ENCODE measurements at regions not wholly inside any gene's neighbourhood (a gene's known extent, or its start where the extent isn't known, plus 50 kb on each side); places are given as distances from the start of the nearest gene placed in this dataset.
A peak's percentile ranks its signal among the peaks of the same experiment; 100 is the strongest.

DNA sequence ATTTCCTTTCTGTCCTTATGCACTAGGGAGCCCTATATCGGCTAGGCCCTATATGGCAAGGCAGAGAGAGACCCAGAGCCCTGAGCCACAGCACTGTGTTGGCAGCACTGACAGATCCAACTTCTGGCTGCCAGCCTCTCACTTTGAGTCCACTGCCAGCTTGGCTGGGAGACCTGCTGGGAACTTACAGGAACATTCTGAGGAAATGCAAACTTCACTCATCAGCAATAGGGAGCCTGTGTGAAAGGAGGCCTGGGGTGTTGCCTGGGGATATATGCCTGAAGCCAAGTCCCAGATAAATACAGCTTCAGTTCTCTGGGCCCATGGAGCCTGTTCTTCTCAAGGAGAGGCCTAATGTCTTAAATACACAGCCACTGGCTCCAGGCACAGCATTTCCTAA is 78.0 kb downstream of the ADRB2 start:
- Histone ChIP-seq H3K9me3 (no peaks in the 10 kb centered on the region), H3K4me3 (no peak overlapping the region), H3K27me3 (no peaks in the 10 kb centered on the region), H3K4me1 (peaks cover 5 to 25% of the 10 kb centered on the region in 2 donors), H3K36me3 (no peaks in the 10 kb centered on the region), H3K27ac (peak overlapping the region; percentile 66 to 81)
- intact Hi-C loops (cut with DNase I): loop anchor here (5.0 kb wide), 2 partner anchors 63 to 77 kb away; partner anchors contain the start of gene ADRB2
- TF ChIP-seq, protein P1, sequence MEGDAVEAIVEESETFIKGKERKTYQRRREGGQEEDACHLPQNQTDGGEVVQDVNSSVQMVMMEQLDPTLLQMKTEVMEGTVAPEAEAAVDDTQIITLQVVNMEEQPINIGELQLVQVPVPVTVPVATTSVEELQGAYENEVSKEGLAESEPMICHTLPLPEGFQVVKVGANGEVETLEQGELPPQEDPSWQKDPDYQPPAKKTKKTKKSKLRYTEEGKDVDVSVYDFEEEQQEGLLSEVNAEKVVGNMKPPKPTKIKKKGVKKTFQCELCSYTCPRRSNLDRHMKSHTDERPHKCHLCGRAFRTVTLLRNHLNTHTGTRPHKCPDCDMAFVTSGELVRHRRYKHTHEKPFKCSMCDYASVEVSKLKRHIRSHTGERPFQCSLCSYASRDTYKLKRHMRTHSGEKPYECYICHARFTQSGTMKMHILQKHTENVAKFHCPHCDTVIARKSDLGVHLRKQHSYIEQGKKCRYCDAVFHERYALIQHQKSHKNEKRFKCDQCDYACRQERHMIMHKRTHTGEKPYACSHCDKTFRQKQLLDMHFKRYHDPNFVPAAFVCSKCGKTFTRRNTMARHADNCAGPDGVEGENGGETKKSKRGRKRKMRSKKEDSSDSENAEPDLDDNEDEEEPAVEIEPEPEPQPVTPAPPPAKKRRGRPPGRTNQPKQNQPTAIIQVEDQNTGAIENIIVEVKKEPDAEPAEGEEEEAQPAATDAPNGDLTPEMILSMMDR (IDR thresholded peaks at IDR 0.05): no peak
- peak; percentile 42 to 84 for DNase-seq (ENCODE audit: low spot score in 2 of 2)

GRCh38 chr5:148905541-148905940 is 79.1 kb downstream of the ADRB2 start:
- intact Hi-C loops (cut with DNase I): no loop called here
- no peaks in the 10 kb centered on the region for H3K36me3 ChIP-seq
- DNase-seq (ENCODE audit: low spot score in 2 of 2): no peak
- no peaks in the 10 kb centered on the region for H3K9me3 ChIP-seq
- H3K27me3 ChIP-seq: no peaks in the 10 kb centered on the region
- no peak overlapping the region for H3K4me3 ChIP-seq
- peaks cover 5 to 28% of the 10 kb centered on the region in 2 donors for H3K4me1 ChIP-seq
- TF ChIP-seq, protein P1 (IDR thresholded peaks at IDR 0.05): no peak
- H3K27ac ChIP-seq: peak overlapping the region in 1 of 2 donors; percentile 81

- DNase-seq (ENCODE audit: low spot score in 2 of 2): no peak
- TF ChIP-seq, protein P1 (IDR thresholded peaks at IDR 0.05): no peak
- H3K4me1 ChIP-seq: peaks cover 5 to 28% of the 10 kb centered on the region in 2 donors
- H3K36me3 ChIP-seq: no peaks in the 10 kb centered on the region
- intact Hi-C loops (cut with DNase I): no loop called here
- H3K4me3 ChIP-seq: no peak overlapping the region
- H3K27me3 ChIP-seq: no peaks in the 10 kb centered on the region
- no peaks in the 10 kb centered on the region for H3K9me3 ChIP-seq
- H3K27ac ChIP-seq: no peak overlapping the region
These were observed 80.6 kb downstream of the ADRB2 start for GRCh38 chr5:148906968-148907367.

GRCh38 chr5:148909040-148909439 is 82.6 kb downstream of the ADRB2 start:
- Histone ChIP-seq H3K36me3 (no peaks in the 10 kb centered on the region), H3K9me3 (no peaks in the 10 kb centered on the region), H3K27ac (no peak overlapping the region), H3K4me3 (no peak overlapping the region), H3K4me1 (peaks cover 0 to 24% of the 10 kb centered on the region in 2 donors), H3K27me3 (no peaks in the 10 kb centered on the region)
- TF ChIP-seq, protein P1 (IDR thresholded peaks at IDR 0.05): no peak
- no peak for DNase-seq (ENCODE audit: low spot score in 2 of 2)
- intact Hi-C loops (cut with DNase I): no loop called here

- Histone ChIP-seq H3K4me1 (peaks cover 0 to 19% of the 10 kb centered on the region in 2 donors), H3K9me3 (no peaks in the 10 kb centered on the region), H3K27me3 (no peaks in the 10 kb centered on the region), H3K36me3 (no peaks in the 10 kb centered on the region), H3K27ac (no peak overlapping the region), H3K4me3 (no peak overlapping the region)
- TF ChIP-seq, protein P1 (IDR thresholded peaks at IDR 0.05): no peak
- intact Hi-C loops (cut with DNase I): no loop called here
- no peak for DNase-seq (ENCODE audit: low spot score in 2 of 2)
These were observed 83.4 kb downstream of the ADRB2 start for GRCh38 chr5:148909766-148910165.

- H3K36me3 ChIP-seq: no peaks in the 10 kb centered on the region
- no peak for DNase-seq (ENCODE audit: low spot score in 2 of 2)
- intact Hi-C loops (cut with DNase I): no loop called here
- H3K9me3 ChIP-seq: no peaks in the 10 kb centered on the region
- no peak overlapping the region for H3K27ac ChIP-seq
- TF ChIP-seq, protein P1 (IDR thresholded peaks at IDR 0.05): no peak
- no peak overlapping the region for H3K4me3 ChIP-seq
- no peaks in the 10 kb centered on the region for H3K27me3 ChIP-seq
- peaks cover 0 to 16% of the 10 kb centered on the region in 2 donors for H3K4me1 ChIP-seq
These were observed 83.8 kb downstream of the ADRB2 start for GRCh38 chr5:148910216-148910615.
